Subcutaneous abdominal adipose tissue (tissue), 5 donors: ENCODE measurements at regions not wholly inside any gene's neighbourhood (a gene's known extent, or its start where the extent isn't known, plus 50 kb on each side); places are given as distances from the start of the nearest gene placed in this dataset.
"Not testable (repeated sequence)": the region's sequence is repeated elsewhere in the genome, so short reads cannot be mapped to it uniquely, and the experiment has no call there.

Source experiments
- H3K27ac ChIP-seq: one replicate; pipeline ENCODE4 v1.7.0; 2013; ENCODE audit warnings: low read depth, mild to moderate bottlenecking, inconsistent platforms, low read length, moderate library complexity
- H3K27me3 ChIP-seq, 5 donors: one replicate each; pipeline ENCODE4 v1.7.0; 2013; ENCODE audit warnings: low read length in 5 of 5, inconsistent platforms in 1 of 5; ENCODE audit not compliant: control insufficient read depth in 5 of 5, insufficient read depth in 4 of 5
- H3K36me3 ChIP-seq, 5 donors: one replicate each; pipeline ENCODE4 v1.7.0; 2013; ENCODE audit warnings: low read length in 5 of 5; ENCODE audit not compliant: control insufficient read depth in 5 of 5, insufficient read depth in 5 of 5
- H3K4me1 ChIP-seq, 5 donors: one replicate each; pipeline ENCODE4 v1.7.0; 2013; ENCODE audit warnings: low read length in 5 of 5, mild to moderate bottlenecking in 3 of 5, moderate library complexity in 1 of 5; ENCODE audit not compliant: control insufficient read depth in 5 of 5, insufficient read depth in 5 of 5
- H3K4me3 ChIP-seq, 5 donors: one replicate each; pipeline ENCODE4 v1.7.0; 2013; ENCODE audit warnings: low read length in 5 of 5, low read depth in 1 of 5
- H3K9ac ChIP-seq, 5 donors: one replicate each; pipeline ENCODE4 v1.7.0; 2013; ENCODE audit warnings: low read length in 5 of 5, mild to moderate bottlenecking in 4 of 5, moderate library complexity in 3 of 5
- H3K9me3 ChIP-seq, 5 donors: one replicate each; pipeline ENCODE4 v1.7.0; 2013; ENCODE audit warnings: low read length in 5 of 5; ENCODE audit not compliant: control insufficient read depth in 5 of 5
- donor health status: healthy.
- donor health status: healthy.
- donor health status: healthy.
- donor health status: healthy.
- donor health status: healthy.

DNA sequence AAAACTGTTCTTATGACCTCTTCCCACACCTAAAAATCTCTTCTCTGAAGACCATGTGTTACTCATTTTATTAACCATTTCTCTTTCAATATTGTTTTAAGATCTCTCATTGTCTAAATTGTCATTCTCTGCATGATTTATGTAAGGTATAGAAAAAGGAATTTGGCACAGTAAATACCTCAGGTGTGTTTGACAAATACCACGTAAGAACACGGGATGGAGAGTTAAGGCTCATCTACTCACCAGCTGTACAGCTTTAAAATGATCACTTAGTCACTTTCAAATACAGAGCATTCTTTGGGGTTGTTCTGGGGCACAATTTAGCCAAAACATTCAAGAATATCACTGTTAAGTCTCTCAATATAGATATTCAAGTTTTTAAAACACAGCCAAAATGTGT, 627.1 kb downstream of the MCTP2 start:
- Histone ChIP-seq H3K36me3 (no peaks in the 10 kb centered on the region), H3K9ac (no peak overlapping the region), H3K4me1 (peaks cover 0 to 10% (median 0%) of the 10 kb centered on the region in 5 donors), H3K9me3 (peaks cover 0 to 3% (median 0%) of the 10 kb centered on the region in 5 donors), H3K4me3 (no peak overlapping the region), H3K27me3 (no peaks in the 10 kb centered on the region), H3K27ac (no peak overlapping the region)

DNA sequence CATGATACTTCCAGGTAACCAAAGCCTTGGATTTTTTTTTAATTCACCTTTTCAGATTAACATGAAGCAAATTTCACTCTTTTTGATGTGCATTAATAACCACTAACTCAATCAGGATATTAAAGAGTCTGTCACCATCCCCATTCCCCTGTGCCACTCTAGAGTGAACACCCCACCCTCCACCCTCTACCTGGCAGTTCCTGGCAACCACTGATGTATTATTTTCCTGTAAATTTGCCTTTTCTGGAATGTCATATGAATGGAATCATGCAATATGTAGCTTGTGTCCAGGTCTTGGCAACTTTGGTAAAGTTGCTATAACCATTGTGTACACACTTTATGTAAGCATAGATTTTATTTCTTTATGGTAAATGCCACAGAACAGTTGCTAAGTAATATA, 627.6 kb downstream of the MCTP2 start:
- Histone ChIP-seq H3K36me3 (no peaks in the 10 kb centered on the region), H3K4me1 (peaks cover 0 to 10% (median 0%) of the 10 kb centered on the region in 5 donors), H3K9ac (no peak overlapping the region), H3K27ac (no peak overlapping the region), H3K4me3 (no peak overlapping the region), H3K9me3 (peaks cover 0 to 3% (median 0%) of the 10 kb centered on the region in 5 donors), H3K27me3 (no peaks in the 10 kb centered on the region)

DNA sequence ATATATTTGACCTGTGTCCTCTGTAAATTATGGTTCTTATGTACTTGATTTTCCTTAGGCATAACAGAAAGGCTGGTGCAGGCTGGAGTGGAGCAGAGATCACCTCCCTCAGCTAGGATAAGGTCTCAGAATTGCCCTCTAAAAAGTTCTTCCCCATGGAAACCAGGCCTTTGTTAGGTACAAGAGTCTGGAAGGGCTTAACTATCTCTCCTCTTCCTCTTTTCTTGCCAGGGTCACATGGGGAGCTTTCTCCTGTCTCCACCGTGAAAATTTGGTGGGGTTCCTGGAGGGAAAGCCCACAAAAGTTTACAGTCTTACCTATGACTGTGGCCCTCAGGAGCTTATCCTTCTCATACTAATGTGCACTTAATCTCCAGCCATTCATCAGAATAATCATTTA, 633.2 kb downstream of the MCTP2 start:
- H3K27me3 ChIP-seq: no peaks in the 10 kb centered on the region
- H3K4me1 ChIP-seq: no peaks in the 10 kb centered on the region
- no peak overlapping the region for H3K27ac ChIP-seq
- H3K4me3 ChIP-seq: no peak overlapping the region
- H3K9ac ChIP-seq: no peak overlapping the region
- H3K36me3 ChIP-seq: no peaks in the 10 kb centered on the region
- peaks cover 0 to 3% (median 0%) of the 10 kb centered on the region in 5 donors for H3K9me3 ChIP-seq

DNA sequence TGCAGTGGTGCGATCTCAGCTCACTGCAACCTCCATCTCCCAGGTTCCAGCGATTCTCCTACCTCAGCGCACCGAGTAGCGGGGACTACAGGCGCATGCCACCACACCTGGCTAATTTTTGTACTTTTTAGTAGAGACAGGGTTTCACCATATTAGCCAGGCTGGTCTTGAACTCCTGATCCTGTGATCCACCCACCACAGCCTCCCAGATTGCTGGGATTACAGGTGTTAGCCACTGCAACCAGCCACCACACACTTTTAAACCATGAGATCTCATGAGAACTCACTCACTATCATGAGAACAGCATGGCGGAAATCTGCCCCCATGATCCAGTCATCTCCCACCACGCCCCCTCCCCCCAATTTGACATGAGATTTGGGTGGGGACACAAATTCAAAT, 636.9 kb downstream of the MCTP2 start:
- H3K4me3 ChIP-seq, H3K4me1 ChIP-seq, H3K27ac ChIP-seq, H3K36me3 ChIP-seq, H3K27me3 ChIP-seq, H3K9ac ChIP-seq, H3K9me3 ChIP-seq: not testable (repeated sequence)

DNA sequence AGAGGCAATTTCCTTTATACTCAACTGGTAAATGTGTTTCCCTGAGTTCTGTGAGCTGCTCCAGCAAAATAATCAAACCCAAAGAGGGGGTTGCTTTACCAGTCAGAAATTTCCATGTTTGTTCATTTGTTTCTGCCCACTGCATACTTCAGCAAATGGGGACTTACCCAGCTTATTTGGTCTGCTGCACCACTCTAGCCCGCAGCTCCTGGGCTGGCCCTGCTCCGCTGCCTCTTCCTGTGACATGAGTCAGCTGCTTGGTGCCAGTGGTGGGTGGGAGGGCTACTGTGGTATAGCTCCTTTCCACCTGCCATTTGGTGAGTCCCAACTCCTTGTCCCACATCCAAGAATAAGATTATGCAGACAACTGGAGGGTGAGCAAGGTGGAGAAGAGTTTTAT, 644.2 kb downstream of the MCTP2 start:
- H3K9ac ChIP-seq: no peak overlapping the region
- no peaks in the 10 kb centered on the region for H3K4me1 ChIP-seq
- no peak overlapping the region for H3K4me3 ChIP-seq
- no peaks in the 10 kb centered on the region for H3K27me3 ChIP-seq
- H3K9me3 ChIP-seq: peaks cover 0 to 8% (median 3%) of the 10 kb centered on the region in 5 donors
- H3K36me3 ChIP-seq: no peaks in the 10 kb centered on the region
- no peak overlapping the region for H3K27ac ChIP-seq

DNA sequence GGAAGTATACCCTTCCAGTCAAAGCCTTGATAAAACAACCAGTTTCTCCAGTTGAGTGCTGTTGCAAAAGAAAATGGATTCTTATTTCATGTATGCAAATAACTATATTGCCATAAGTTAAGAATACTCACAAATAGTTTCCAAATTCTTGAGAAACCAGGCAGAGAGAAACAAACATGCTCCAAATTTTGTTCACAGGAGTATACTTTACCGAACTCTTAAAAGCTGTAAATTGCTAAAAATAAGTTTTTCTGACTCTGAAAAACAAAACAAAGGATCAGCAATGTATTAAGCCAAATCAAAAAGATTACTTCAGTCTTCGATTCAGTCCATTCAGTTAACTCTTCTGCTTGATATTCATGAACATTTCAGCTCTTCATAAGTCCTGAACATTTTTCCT, 646.5 kb downstream of the MCTP2 start:
- Histone ChIP-seq H3K4me3 (no peak overlapping the region), H3K9me3 (peaks cover 0 to 8% (median 3%) of the 10 kb centered on the region in 5 donors), H3K36me3 (no peaks in the 10 kb centered on the region), H3K27me3 (no peaks in the 10 kb centered on the region), H3K4me1 (no peaks in the 10 kb centered on the region), H3K9ac (no peak overlapping the region), H3K27ac (no peak overlapping the region)

DNA sequence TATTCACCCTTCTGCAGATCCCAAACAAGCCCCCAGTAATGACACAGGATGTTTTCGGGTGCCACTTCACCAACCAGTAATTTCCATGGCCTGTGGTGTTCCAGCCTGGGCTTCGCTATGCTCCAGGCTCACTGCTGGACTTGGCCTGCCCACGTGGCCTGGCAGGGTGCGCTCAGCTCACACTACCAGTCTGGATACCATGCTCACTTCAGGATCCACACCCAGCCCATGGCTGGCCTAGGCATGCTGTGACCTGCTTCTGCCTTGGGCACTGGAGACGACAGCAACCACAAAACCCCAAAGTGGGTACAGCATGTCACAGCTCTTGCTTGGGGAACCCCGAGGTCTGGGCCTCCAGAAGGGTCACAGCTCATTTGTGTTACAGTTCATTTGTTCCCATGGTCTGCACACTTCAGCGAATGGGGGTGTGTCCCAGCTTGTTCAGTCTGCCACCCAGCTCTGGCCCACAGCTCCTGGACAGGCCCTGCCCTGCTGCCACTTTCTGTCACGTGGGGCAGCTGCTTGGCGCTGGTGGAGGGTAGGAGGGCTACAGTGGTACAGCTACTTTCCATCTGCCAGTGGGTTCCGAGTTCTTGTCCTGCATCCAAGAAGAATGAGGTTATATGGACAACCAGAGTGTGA, 650.8 kb downstream of the MCTP2 start:
- Histone ChIP-seq H3K9ac (no peak overlapping the region), H3K27me3 (no peaks in the 10 kb centered on the region), H3K27ac (no peak overlapping the region), H3K4me3 (no peak overlapping the region), H3K9me3 (peaks cover 0 to 20% (median 7%) of the 10 kb centered on the region in 5 donors), H3K4me1 (no peaks in the 10 kb centered on the region), H3K36me3 (no peaks in the 10 kb centered on the region)

DNA sequence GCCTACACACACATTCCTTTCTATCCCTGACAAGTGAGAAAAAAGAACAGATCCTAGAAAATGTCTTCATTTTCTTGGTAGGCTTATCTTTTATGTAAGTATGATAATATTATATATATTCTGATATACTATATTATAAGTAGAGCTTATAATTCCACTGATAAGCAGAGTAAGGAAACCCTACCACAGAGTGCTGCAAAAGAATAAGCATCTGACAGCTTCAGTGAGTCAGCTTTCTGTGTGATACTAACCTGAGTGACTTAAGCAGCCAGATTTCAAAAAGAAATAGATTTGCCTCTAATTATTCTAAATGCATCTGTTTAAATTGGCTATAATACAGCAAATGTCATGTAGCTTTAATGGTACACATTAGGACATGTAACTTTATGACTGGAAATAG, 656.0 kb downstream of the MCTP2 start:
- H3K27me3 ChIP-seq: no peaks in the 10 kb centered on the region
- no peak overlapping the region for H3K9ac ChIP-seq
- H3K27ac ChIP-seq: no peak overlapping the region
- no peak overlapping the region for H3K4me3 ChIP-seq
- no peaks in the 10 kb centered on the region for H3K36me3 ChIP-seq
- H3K4me1 ChIP-seq: no peaks in the 10 kb centered on the region
- peaks cover 0 to 11% (median 7%) of the 10 kb centered on the region in 5 donors for H3K9me3 ChIP-seq

DNA sequence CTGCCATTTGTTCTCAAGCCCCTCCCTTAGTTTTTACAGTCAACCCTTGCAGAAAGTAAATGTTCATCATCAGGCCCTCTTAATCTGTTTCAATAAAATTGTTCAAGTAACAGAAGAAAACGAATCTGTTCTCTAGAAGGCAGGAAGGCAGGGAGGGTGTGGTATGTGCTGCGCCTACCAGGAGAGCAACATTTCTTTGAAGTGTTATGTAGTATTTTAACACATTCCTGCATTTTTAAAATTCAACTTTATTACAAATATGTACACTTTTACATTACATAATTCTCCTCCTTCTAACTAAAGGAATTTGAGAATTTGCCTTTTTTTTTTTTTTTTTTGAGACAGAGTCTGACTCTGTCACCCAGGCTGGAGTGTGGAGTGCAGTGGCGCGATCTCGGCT, 657.8 kb downstream of the MCTP2 start:
- Histone ChIP-seq H3K9me3 (peaks cover 0 to 5% (median 2%) of the 10 kb centered on the region in 5 donors), H3K27ac (no peak overlapping the region), H3K27me3 (no peaks in the 10 kb centered on the region), H3K4me3 (no peak overlapping the region), H3K36me3 (no peaks in the 10 kb centered on the region), H3K4me1 (peaks cover 0 to 7% (median 0%) of the 10 kb centered on the region in 5 donors), H3K9ac (no peak overlapping the region)

DNA sequence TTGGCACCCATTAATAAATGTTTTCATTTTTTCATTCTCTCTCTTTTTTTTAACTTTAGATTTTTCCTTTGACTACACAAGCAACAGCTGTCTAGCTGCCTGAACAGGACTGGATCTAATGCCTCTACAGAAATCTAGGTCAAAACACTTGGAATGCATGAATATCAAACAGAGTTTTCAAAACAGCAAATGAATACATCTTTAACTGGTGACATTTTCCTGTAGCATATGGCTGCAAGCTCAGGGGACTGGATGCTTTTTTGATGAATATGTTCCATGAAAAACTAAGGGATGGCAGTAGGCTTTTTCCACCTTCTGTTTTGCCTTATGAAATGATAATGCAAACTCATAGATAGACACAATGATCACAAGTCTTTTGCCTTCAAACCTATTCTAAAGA, 661.7 kb downstream of the MCTP2 start:
- H3K9me3 ChIP-seq: peaks cover 0 to 6% (median 0%) of the 10 kb centered on the region in 5 donors
- H3K4me3 ChIP-seq: no peak overlapping the region
- H3K27ac ChIP-seq: no peak overlapping the region
- H3K9ac ChIP-seq: no peak overlapping the region
- H3K27me3 ChIP-seq: no peaks in the 10 kb centered on the region
- peaks cover 0 to 7% (median 0%) of the 10 kb centered on the region in 5 donors for H3K4me1 ChIP-seq
- no peaks in the 10 kb centered on the region for H3K36me3 ChIP-seq
